Hepatocyte (in vitro differentiated cells): ENCODE measurements at regions not wholly inside any gene's neighbourhood (a gene's known extent, or its start where the extent isn't known, plus 50 kb on each side); places are given as distances from the start of the nearest gene placed in this dataset.

ENCODE experiments used
- DNase-seq: peaks from one replicate; pipeline ENCODE4 v3.0.0-alpha.2; 2016; ENCODE audit warnings: low spot score
- H2AFZ ChIP-seq: fragments of 200-600 bp; sonication (generic); 2 replicates; pipeline ENCODE4 v1.6.0; 2016; ENCODE audit warnings: antibody characterized with exemption, mild to moderate bottlenecking
- H3K27ac ChIP-seq: fragments of 200-600 bp; sonication (generic); 2 replicates; pipeline ENCODE4 v1.5.1; 2016; ENCODE audit warnings: mild to moderate bottlenecking
- H3K27me3 ChIP-seq: fragments of 200-600 bp; sonication (generic); 2 replicates; pipeline ENCODE4 v1.6.1; 2016
- H3K36me3 ChIP-seq: fragments of 200-600 bp; sonication (generic); replicated peaks from 2 replicates; pipeline ENCODE4 v1.5.1; 2016; ENCODE audit warnings: low read depth; ENCODE audit not compliant: insufficient read depth
- H3K4me1 ChIP-seq: fragments of 200-600 bp; sonication (generic); 2 replicates; pipeline ENCODE4 v1.5.1; 2016; ENCODE audit warnings: mild to moderate bottlenecking, moderate library complexity; ENCODE audit not compliant: insufficient read depth
- H3K4me2 ChIP-seq: fragments of 200-600 bp; sonication (generic); 2 replicates; pipeline ENCODE4 v1.6.0; 2016
- H3K4me3 ChIP-seq: fragments of 200-600 bp; sonication (generic); 2 replicates; pipeline ENCODE4 v1.5.1; 2016; ENCODE audit warnings: mild to moderate bottlenecking
- H3K79me2 ChIP-seq: fragments of 200-600 bp; sonication (generic); 2 replicates; pipeline ENCODE4 v1.6.0; 2017; ENCODE audit warnings: mild to moderate bottlenecking
- H3K9me2 ChIP-seq: fragments of 200-600 bp; sonication (generic); replicated peaks from 2 replicates; pipeline ENCODE4 v1.6.0; 2017; ENCODE audit warnings: mild to moderate bottlenecking; ENCODE audit not compliant: insufficient read depth
- H3K9me3 ChIP-seq: fragments of 200-600 bp; sonication (generic); 2 replicates; pipeline ENCODE4 v1.5.1; 2016; ENCODE audit warnings: low read depth, mild to moderate bottlenecking
- H4K20me1 ChIP-seq: fragments of 200-600 bp; sonication (generic); 2 replicates; pipeline ENCODE4 v1.6.0; 2016; ENCODE audit warnings: mild to moderate bottlenecking; ENCODE audit not compliant: insufficient read depth, poor library complexity, severe bottlenecking
- EZH2 ChIP-seq: fragments of 200-600 bp; sonication (generic); IDR thresholded peaks from 2 replicates; pipeline ENCODE4 v1.6.1; 2016; ENCODE audit warnings: antibody characterized with exemption, mild to moderate bottlenecking, borderline replicate concordance
- EZH2phosphoT487 ChIP-seq: fragments of 200-600 bp; sonication (generic); IDR thresholded peaks from one replicate; pipeline ENCODE4 v1.6.1; 2018; ENCODE audit warnings: antibody characterized with exemption, mild to moderate bottlenecking, low read depth, moderate library complexity; ENCODE audit not compliant: unreplicated experiment, severe bottlenecking
- WGBS: methylation state at CpG from one replicate; pipeline ENCODE4 v1.1.6; 2016; ENCODE audit warnings: low lambda C conversion rate; ENCODE audit errors: missing lambda C conversion rate; 5-methylcytosine and 5-hydroxymethylcytosine counted together
- TF ChIP-seq, protein P1 (sequence below): fragments of 200-600 bp; sonication (generic); IDR thresholded peaks from 2 replicates; pipeline ENCODE4 v1.5.1; 2016; ENCODE audit warnings: antibody characterized with exemption, mild to moderate bottlenecking; ENCODE audit not compliant: poor library complexity

DNA sequence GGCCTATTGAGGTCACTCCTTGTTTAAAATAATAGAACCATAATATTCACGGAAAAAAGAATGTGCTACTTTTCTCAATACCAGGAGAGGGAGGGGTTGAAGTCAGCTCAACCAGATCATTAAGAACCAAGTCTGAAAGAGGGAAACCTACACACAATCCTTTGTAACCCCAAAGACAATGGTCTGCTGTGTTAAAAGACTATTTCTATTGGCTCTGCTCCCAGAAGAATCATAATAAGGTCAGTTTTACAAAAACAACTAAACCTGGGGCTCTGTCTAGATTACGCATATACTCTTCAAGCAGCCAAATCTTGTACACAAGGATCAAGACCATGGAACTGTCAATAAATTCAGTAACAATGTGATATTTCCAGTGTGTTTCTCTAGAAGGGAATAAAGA, 177.2 kb upstream of the CRIM1 start:
- no peaks in the 10 kb centered on the region for H3K36me3 ChIP-seq
- no peaks in the 10 kb centered on the region for H4K20me1 ChIP-seq
- H3K9me3 ChIP-seq: no peaks in the 10 kb centered on the region
- H3K4me1 ChIP-seq: no peaks in the 10 kb centered on the region
- H3K27me3 ChIP-seq: no peaks in the 10 kb centered on the region
- no peak overlapping the region for H3K4me3 ChIP-seq
- no peak overlapping the region for H2AFZ ChIP-seq
- H3K9me2 ChIP-seq: no peaks in the 10 kb centered on the region
- 83% methylated on average over 2 of the region's 2 CpGs for WGBS
- no peak overlapping the region for H3K4me2 ChIP-seq
- H3K27ac ChIP-seq: no peak overlapping the region
- no peak for TF ChIP-seq EZH2
- no peak for DNase-seq
- no peaks in the 10 kb centered on the region for H3K79me2 ChIP-seq

DNA sequence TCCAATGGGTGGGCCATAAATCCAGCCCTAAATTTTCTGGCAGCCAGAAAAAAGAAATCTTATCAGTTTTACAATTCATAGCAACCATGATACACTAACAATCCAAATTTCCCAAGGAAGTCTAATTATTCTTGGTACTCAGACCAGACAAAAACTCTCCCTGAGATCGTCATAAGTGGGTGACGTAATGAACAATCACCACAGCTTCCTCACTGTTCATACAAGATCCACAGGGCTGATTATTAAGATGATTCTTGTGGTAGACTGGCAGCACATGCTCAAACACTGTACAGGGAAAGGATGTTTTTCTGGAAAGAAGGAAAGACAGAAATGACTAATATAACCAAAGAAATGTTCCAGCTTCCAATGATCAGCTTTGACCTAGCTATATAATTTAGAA, 178.3 kb upstream of the CRIM1 start:
- Histone ChIP-seq H4K20me1 (no peaks in the 10 kb centered on the region), H3K4me3 (no peak overlapping the region), H3K36me3 (no peaks in the 10 kb centered on the region), H3K27me3 (no peaks in the 10 kb centered on the region), H3K79me2 (no peaks in the 10 kb centered on the region), H3K9me2 (no peaks in the 10 kb centered on the region), H3K4me1 (no peaks in the 10 kb centered on the region), H3K9me3 (no peaks in the 10 kb centered on the region), H3K27ac (no peak overlapping the region), H3K4me2 (no peak overlapping the region), H2AFZ (no peak overlapping the region)
- WGBS: 92% methylated on average over 2 of the region's 2 CpGs
- DNase-seq: no peak
- TF ChIP-seq, protein P1, sequence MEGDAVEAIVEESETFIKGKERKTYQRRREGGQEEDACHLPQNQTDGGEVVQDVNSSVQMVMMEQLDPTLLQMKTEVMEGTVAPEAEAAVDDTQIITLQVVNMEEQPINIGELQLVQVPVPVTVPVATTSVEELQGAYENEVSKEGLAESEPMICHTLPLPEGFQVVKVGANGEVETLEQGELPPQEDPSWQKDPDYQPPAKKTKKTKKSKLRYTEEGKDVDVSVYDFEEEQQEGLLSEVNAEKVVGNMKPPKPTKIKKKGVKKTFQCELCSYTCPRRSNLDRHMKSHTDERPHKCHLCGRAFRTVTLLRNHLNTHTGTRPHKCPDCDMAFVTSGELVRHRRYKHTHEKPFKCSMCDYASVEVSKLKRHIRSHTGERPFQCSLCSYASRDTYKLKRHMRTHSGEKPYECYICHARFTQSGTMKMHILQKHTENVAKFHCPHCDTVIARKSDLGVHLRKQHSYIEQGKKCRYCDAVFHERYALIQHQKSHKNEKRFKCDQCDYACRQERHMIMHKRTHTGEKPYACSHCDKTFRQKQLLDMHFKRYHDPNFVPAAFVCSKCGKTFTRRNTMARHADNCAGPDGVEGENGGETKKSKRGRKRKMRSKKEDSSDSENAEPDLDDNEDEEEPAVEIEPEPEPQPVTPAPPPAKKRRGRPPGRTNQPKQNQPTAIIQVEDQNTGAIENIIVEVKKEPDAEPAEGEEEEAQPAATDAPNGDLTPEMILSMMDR: no peak
- no peak for TF ChIP-seq EZH2

DNA sequence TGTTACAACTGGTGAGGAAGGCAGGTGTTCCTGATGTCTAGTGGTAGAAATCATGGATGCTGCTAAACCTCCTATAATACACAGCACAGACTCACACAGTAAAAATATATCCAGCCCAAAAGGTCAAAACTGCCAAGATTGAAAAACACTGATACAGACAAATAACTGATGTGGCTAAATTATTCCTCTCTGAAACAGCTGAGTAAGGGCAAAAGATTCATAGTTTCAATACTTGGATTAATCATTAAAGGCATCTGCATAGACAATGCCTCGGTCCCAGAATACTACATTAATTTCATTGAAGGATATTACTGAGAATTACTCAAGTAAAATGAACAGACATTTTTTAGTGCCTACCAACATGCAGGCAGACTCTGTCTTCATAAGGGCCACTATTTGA, 180.7 kb upstream of the CRIM1 start:
- no peak for DNase-seq
- no peak overlapping the region for H3K4me3 ChIP-seq
- H3K36me3 ChIP-seq: no peaks in the 10 kb centered on the region
- H3K79me2 ChIP-seq: no peaks in the 10 kb centered on the region
- H3K9me3 ChIP-seq: no peaks in the 10 kb centered on the region
- H3K4me2 ChIP-seq: no peak overlapping the region
- 93% methylated on average over 1 of the region's 1 CpG for WGBS
- H3K9me2 ChIP-seq: no peaks in the 10 kb centered on the region
- H4K20me1 ChIP-seq: no peaks in the 10 kb centered on the region
- no peak overlapping the region for H3K27ac ChIP-seq
- TF ChIP-seq EZH2phosphoT487 (no peak), EZH2 (no peak)
- TF ChIP-seq, protein P1: no peak
- no peak overlapping the region for H2AFZ ChIP-seq
- H3K4me1 ChIP-seq: no peaks in the 10 kb centered on the region
- no peaks in the 10 kb centered on the region for H3K27me3 ChIP-seq

DNA sequence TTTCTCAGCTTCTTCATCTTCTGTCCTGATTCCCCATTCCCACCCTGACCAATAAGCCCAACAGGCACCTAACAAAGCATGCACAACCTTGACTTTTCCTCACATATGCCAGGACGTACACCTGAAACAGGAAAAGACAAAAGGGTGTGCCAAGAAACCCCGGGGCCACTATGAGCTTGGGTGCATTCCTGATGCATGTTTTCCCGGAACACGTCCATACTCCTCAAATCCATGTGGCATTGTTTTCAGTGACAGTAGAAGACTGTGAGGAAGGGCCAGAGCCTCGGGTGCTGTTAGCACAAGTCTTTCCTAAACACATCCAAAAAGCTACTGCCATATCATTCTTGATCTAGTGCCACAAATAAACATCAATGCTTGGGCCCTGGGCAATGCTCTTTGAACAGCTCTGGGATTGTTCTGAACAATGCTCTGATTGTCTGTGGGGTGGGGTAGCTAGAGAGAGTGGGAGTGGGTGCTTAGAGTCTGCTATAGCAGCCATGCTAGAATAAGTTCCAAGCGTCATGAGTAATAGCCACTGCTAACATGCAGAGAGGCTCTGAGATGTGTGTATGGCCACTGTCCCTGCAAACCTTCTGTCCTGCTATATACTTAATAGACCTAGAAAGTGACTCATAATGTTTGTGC, 181.7 kb upstream of the CRIM1 start:
- no peaks in the 10 kb centered on the region for H3K27me3 ChIP-seq
- H3K4me1 ChIP-seq: no peaks in the 10 kb centered on the region
- H2AFZ ChIP-seq: no peak overlapping the region
- H3K4me2 ChIP-seq: no peak overlapping the region
- no peaks in the 10 kb centered on the region for H3K79me2 ChIP-seq
- 74% methylated on average over 6 of the region's 6 CpGs for WGBS
- TF ChIP-seq EZH2phosphoT487: no peak
- TF ChIP-seq EZH2: no peak
- TF ChIP-seq, protein P1: no peak
- H3K4me3 ChIP-seq: no peak overlapping the region
- DNase-seq: no peak
- no peaks in the 10 kb centered on the region for H3K36me3 ChIP-seq
- H3K27ac ChIP-seq: no peak overlapping the region
- H3K9me2 ChIP-seq: no peaks in the 10 kb centered on the region
- H3K9me3 ChIP-seq: no peaks in the 10 kb centered on the region
- no peaks in the 10 kb centered on the region for H4K20me1 ChIP-seq
